M059J (cell line): ENCODE measurements at regions not wholly inside any gene's neighbourhood (a gene's known extent, or its start where the extent isn't known, plus 50 kb on each side); places are given as distances from the start of the nearest gene placed in this dataset.
"Not testable (repeated sequence)": the region's sequence is repeated elsewhere in the genome, so short reads cannot be mapped to it uniquely, and the experiment has no call there.

ENCODE experiments used
- DNase-seq: peaks from one replicate; pipeline ENCODE4 v3.0.0-alpha.2; 2012; ENCODE audit warnings: low read depth

DNA sequence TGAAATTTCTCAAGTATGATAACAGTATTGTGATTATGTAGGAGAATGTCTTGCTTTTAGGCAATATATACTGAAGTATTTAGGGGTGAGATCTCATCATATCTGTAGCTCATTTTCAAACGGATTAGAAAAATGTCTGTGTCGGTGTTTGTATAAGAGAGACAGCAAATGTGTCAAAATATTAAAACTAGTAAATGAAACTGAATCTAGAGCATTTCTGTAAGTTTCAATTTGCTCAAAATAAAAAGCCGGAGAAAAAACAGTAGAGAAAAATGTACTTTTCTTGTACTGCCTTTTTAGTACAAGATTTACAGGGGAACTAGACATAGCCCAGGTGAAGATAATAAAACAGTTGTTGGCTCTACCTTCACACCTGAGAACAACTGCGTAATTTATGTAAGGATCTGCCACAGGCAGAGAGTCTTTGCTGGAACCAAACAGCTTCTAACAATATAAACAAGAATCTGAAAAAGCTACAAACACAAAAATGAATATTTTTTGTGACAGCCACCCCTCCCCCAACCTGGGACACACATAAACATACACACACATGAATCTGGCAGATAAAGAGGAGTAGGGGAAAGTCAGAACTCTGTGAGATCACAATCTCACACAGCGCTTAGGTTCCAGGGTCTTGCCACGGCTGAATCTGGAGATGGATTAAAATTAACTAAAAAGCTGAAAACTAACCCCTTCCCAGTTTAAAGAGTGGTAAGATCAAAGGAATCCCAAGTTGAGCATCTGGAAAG, 153.3 kb downstream of the AVL9 start:
- DNase-seq: no peak

GRCh38 chr7:32645255-32645654, 150.0 kb downstream of the AVL9 start:
- not testable (repeated sequence) for DNase-seq

DNA sequence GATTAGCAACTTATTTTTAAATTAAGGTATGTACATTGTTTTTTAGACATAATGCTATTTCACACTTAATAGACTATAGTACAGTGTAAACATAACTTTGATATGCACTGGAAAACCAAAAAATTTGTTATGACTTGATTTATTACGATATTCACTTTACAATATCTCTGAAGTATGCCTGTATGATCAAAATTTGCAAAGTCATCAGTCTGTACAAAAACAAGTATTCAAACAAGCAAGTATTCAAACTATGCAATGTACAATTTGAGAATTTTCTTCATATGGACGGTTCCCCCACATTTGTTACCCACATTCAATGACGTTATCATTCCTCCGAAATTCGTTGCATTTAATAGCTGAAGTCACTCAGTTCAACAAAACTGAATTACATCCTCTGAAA, 147.9 kb downstream of the AVL9 start:
- no peak for DNase-seq

DNA sequence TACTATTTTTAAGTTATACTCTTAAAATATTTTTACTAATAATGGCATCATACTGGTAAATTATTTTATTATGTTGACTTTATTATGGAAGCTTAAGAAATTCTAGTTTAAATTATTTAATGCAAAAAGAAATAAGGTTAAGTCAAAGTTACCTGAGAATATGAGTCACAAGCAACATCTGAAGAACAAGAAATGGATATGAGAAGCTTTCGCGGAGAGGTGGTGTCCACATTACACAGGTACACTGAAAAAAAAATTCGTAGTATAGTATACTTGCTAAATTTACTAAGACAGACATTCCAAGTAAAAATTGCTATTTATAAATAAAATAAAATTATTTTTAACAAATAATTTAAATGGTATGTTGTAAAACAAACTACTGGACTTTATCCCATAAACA, 143.8 kb downstream of the AVL9 start:
- DNase-seq: no peak

DNA sequence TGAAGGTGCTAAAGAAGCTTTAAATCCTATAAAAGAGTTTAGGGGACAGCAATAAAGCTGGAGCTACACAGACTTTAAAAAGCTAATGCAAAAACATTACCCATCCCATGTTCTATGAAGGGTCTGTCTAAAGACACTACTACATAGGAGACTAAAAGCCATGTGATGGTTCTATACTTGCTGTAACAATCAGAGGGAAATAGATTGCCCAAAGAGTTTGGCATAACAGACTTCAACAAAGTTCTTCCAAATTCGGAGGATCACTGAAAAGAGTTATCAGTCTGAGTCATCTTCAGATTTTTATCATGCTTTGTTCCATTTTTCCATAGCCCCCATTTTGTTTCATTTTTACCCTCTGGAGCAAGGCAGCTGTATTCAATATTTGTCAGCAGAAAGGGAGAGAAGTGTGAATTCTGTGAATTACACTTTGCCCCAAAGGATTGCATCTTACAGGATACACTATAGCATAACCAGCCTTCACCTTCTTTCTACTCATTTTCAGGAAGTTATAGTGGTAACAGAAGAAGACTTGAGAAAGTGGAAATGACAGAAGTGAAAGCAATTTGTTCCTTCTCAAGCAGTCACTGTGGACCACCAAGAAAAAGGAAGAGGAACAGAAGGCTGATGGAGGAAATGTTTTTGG, 143.3 kb downstream of the AVL9 start:
- DNase-seq: not testable (repeated sequence)
